ENCODE measurements at regions not wholly inside any gene's neighbourhood (a gene's known extent, or its start where the extent isn't known, plus 50 kb on each side); places are given as distances from the start of the nearest gene placed in this dataset.

DNA sequence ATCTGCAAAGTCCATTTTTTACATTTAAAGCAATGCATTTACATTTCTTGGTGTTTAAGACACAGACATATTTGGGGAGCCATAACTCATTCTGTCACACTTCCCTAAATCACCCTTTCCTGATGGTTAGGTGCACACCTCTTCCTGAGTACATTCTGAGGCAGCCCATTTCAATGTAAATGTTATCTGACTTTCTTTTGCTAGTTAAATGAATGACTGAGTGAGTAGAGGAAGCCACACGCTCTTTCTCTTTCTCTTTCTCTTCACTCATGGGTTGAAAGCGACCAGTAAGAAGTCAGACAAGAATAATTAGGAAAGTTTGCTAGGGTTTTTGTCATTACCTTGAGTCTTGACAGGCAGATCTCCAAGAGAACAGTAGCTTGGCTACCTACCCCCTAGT lies 143.1 kb downstream of the S1PR1 start:
- no peak overlapping the region for H3K4me3 ChIP-seq (ENCODE audit: low read depth, low read length)

DNA sequence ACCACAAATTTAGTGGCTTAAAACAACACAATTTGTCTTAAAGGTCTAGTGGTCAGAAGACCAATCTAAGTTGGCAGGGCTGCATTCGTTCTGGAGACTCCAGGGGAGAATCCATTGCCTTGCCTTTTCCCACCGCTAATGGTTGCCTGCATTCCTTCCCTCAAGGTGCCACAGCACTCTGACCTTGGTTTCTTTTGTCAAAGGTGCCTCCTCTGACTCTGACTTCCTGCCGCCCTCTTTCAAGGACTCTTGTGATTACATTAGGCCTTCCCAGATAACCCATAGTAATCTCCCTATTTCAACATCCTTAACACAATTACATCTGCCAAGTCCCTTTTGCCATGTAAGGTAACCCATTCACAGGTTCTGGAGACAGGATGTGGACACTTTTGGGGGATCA lies 145.3 kb downstream of the S1PR1 start:
- no peak overlapping the region for H3K4me3 ChIP-seq (ENCODE audit: low read depth, low read length)
- TF ChIP-seq, protein P1, sequence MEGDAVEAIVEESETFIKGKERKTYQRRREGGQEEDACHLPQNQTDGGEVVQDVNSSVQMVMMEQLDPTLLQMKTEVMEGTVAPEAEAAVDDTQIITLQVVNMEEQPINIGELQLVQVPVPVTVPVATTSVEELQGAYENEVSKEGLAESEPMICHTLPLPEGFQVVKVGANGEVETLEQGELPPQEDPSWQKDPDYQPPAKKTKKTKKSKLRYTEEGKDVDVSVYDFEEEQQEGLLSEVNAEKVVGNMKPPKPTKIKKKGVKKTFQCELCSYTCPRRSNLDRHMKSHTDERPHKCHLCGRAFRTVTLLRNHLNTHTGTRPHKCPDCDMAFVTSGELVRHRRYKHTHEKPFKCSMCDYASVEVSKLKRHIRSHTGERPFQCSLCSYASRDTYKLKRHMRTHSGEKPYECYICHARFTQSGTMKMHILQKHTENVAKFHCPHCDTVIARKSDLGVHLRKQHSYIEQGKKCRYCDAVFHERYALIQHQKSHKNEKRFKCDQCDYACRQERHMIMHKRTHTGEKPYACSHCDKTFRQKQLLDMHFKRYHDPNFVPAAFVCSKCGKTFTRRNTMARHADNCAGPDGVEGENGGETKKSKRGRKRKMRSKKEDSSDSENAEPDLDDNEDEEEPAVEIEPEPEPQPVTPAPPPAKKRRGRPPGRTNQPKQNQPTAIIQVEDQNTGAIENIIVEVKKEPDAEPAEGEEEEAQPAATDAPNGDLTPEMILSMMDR (IDR thresholded peaks at IDR 0.05; ENCODE audit: low read depth, low read length): no peak

More for the DNA sequence above, 143.1 kb downstream of the S1PR1 start:
- TF ChIP-seq, protein P1 (IDR thresholded peaks at IDR 0.05; ENCODE audit: low read depth, low read length): no peak

DNA sequence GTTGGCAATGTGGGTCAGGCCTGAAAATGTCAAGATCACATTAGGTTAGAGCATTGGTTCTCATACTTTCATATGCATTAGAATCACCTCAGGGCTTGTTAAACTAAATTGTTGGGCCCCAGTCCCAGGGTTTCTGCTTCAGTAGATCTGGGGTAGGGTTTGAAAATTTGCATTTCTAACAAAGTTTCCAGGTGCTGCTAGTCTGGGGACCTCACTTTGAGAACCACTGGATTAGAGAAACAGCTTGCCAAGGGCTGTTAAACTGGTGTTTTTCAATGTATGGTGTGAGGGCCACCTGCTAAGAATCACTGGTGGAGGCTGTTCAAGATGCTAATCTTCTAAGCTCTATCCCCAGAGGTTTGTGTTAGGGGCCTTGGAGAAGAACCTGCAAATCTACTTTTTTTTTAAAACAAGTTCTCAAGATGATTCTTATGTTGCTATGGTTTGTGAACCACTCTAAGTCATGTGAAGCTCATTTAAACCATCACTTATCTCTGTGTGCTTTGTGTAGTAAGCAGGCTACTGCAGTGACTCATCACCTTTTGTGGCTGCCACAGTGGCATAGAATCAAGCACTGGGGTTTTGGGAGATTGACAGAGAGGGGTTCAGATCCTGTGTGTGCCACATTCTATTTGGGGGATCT lies 152.2 kb downstream of the S1PR1 start:
- TF ChIP-seq, protein P1 (IDR thresholded peaks at IDR 0.05; ENCODE audit: low read depth, low read length): no peak
- no peak overlapping the region for H3K4me3 ChIP-seq (ENCODE audit: low read depth, low read length)

DNA sequence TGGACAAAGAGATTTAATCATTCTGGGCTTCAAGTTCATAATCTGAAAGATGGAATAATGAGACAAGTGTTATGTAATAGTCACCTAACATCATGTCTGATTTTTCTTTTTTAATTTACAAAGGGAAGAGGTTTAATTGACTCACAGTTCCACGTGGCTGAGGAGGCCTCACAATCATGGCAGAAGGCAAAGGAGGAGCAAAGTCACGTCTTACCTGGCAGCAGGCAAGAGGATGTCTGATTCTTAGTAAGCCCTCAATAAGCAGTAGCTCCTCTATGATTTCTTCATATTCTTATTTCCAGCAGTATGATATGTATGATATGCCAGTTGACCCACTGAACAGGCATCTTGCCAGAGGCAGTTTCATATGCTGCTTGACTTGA lies 152.7 kb downstream of the S1PR1 start:
- H3K4me3 ChIP-seq (ENCODE audit: low read depth, low read length): no peak overlapping the region
- TF ChIP-seq, protein P1 (IDR thresholded peaks at IDR 0.05; ENCODE audit: low read depth, low read length): no peak

DNA sequence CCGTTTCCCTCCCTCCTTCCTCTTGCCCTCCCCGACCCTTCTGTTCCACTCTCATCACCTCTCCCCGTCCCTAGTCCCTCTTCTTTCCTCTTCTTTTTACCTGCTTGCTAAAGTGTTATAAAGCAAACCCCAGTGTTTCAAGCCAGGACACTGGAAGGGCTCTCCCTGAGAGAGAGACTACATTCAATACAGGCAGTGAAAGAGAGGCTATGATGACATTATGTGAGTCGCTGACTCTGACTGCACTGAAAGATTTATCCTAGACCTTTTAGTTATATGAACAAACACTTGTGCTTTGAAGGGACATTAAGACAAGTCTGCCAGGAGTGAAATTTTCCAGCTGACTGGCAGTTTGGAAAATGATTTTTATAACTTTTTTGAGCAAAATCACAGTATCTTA lies 155.7 kb downstream of the S1PR1 start:
- H3K4me3 ChIP-seq (ENCODE audit: low read depth, low read length): no peak overlapping the region

DNA sequence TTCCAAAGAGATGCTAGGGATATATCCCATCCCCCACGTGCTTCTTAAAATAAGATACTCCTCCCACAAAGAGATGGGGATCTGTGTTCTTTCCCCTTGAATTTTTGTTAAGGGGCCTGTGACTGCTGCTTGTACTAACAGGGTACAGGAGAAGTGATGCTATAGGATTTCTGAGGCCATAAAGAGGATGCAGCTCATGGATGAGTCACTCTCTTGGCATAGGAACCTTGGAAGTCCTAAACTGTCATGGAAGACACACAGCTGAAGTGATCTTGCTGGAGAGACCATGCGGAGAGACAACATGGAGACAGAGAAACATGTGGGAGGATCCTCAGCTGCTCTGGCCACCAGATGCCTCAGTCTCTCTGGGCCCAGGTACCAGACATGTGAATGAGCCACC lies 157.2 kb downstream of the S1PR1 start:
- TF ChIP-seq, protein P1 (IDR thresholded peaks at IDR 0.05; ENCODE audit: low read depth, low read length): no peak

More for the DNA sequence above, 155.7 kb downstream of the S1PR1 start:
- TF ChIP-seq, protein P1 (IDR thresholded peaks at IDR 0.05; ENCODE audit: low read depth, low read length): no peak

DNA sequence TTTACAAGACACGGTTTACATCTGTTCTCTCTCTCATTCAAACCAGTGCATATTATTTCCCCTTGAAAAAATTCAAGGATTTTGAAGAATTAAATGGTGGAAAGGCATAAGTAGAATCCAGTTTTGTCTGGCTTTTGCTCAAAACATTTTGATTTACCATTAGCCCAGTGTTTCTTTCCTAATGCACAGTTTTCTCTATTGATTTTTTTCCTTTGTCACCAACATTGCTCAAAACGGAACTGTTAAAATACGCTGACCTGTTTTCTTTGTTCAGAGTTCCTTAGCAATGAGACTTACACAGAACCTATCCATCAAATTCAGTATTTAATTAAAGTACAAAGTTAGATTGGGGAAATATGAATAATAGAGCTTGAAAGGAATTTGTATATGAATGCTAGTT lies 162.4 kb downstream of the S1PR1 start:
- no peak overlapping the region for H3K4me3 ChIP-seq (ENCODE audit: low read depth, low read length)
- TF ChIP-seq, protein P1 (IDR thresholded peaks at IDR 0.05; ENCODE audit: low read depth, low read length): no peak

More for the DNA sequence above, 157.2 kb downstream of the S1PR1 start:
- no peak overlapping the region for H3K4me3 ChIP-seq (ENCODE audit: low read depth, low read length)

Measured in WI38 (cell line).